HepG2 (cell line): ENCODE measurements at regions not wholly inside any gene's neighbourhood (a gene's known extent, or its start where the extent isn't known, plus 50 kb on each side); places are given as distances from the start of the nearest gene placed in this dataset.

Experiments used
- ATAC-seq: fragments of 200-7000 bp; cut with Tn5 transposase; 3 replicates; pipeline ENCODE4 v1.9.1; 2020; ENCODE audit warnings: mild to moderate bottlenecking, moderate library complexity
- BruUV-seq: library from RNA; stranded (reverse); fragments of 400-500 nt; replicated peaks from 2 replicates; lab custom pipeline; 2021; lab: Mats Ljungman, UMichigan
- CTCF ChIA-PET: fragments of 300-600 bp; formaldehyde crosslinking; extraction: SDS; loops from one replicate; lab custom pipeline; 2021; ENCODE audit warnings: low total read pairs, inconsistent platforms, low intra/inter-chr PET ratio; lab: Yijun Ruan, JAX
- POLR2A ChIA-PET: fragments of 350-600 bp; sonication (Branson Sonifier 250); formaldehyde crosslinking; loops from one replicate; lab custom pipeline; 2020; ENCODE audit warnings: antibody characterized with exemption, inconsistent platforms; lab: Yijun Ruan, JAX
- DNase-seq: peaks from one replicate; pipeline ENCODE4 v3.0.0-alpha.2; 2015; ENCODE audit warnings: low spot score
- FAIRE-seq: peaks from 3 replicates; lab custom pipeline; 2011; peaks lifted over from hg19 to GRCh38; lab: Jason Lieb, UNC
- H2AFZ ChIP-seq: one replicate; pipeline ENCODE4 v1.6.1; 2011; ENCODE audit warnings: low read length, inconsistent platforms
- H3K27ac ChIP-seq: fragments of 300-600 bp; 3 replicates; pipeline ENCODE4 v1.8.0; 2011; ENCODE audit warnings: mixed run types, mild to moderate bottlenecking, mixed read lengths, low read length, inconsistent platforms; ENCODE audit not compliant: insufficient read depth; ENCODE audit errors: extremely low read length
- H3K27me3 ChIP-seq, 2 experiments: fragments of 200-600 bp in 1 of 2; 2 replicates in 1 of 2; 3 replicates in 1 of 2; pipeline versions ENCODE4 v1.6.0 to v1.8.0; 2011; ENCODE audit warnings: low read length in 2 of 2, mild to moderate bottlenecking in 2 of 2, moderate library complexity in 2 of 2, inconsistent platforms in 1 of 2; ENCODE audit not compliant: insufficient read depth in 2 of 2, control insufficient read depth in 1 of 2
- H3K36me3 ChIP-seq, 2 experiments: fragments of 200-600 bp in 1 of 2; replicated peaks in 1 of 2; 2 replicates in 1 of 2; 3 replicates in 1 of 2; pipeline versions ENCODE4 v1.5.1 to v1.8.0; 2011; ENCODE audit warnings: low read length in 2 of 2, inconsistent platforms in 1 of 2; ENCODE audit not compliant: insufficient read depth in 2 of 2, control insufficient read depth in 1 of 2
- H3K4me1 ChIP-seq: 2 replicates; pipeline ENCODE4 v1.5.1; 2012; ENCODE audit warnings: low read length, inconsistent platforms; ENCODE audit not compliant: insufficient read depth
- H3K4me2 ChIP-seq: 2 replicates; pipeline ENCODE4 v1.6.0; 2011; ENCODE audit warnings: low read depth, low read length, inconsistent platforms
- H3K4me3 ChIP-seq, 3 experiments: fragments of 200-600 bp in 1 of 3; sonication (generic), shearing (Covaris generic) in 1 of 3; replicated peaks in 1 of 3; 2 replicates each; pipeline ENCODE4 v1.5.1; 2011 to 2016; ENCODE audit warnings: low read length in 3 of 3, inconsistent platforms in 2 of 3, low read depth in 2 of 3, mild to moderate bottlenecking in 2 of 3, control low read depth in 1 of 3, mixed read lengths in 1 of 3; ENCODE audit not compliant: insufficient read depth in 1 of 3
- H3K79me2 ChIP-seq: one replicate; pipeline ENCODE4 v1.6.1; 2011; ENCODE audit warnings: low read length, inconsistent platforms; ENCODE audit not compliant: insufficient read depth
- H3K9ac ChIP-seq: 2 replicates; pipeline ENCODE4 v1.6.0; 2011; ENCODE audit warnings: mild to moderate bottlenecking, low read depth, low read length, inconsistent platforms; ENCODE audit not compliant: insufficient read depth
- H3K9me3 ChIP-seq: 2 replicates; pipeline ENCODE4 v1.5.1; 2012; ENCODE audit warnings: mild to moderate bottlenecking, low read length
- H4K20me1 ChIP-seq: 2 replicates; pipeline ENCODE4 v1.6.0; 2011; ENCODE audit warnings: inconsistent platforms, mild to moderate bottlenecking, low read length, moderate library complexity; ENCODE audit not compliant: insufficient read depth
- BATF2 ChIP-seq: sonication (generic); formaldehyde crosslinking; IDR thresholded peaks from 2 replicates; pipeline ENCODE4 v1.8.0; 2022; ENCODE audit warnings: mild to moderate bottlenecking, missing genetic modification reagents, moderate library complexity
- DNMT1 ChIP-seq: sonication (generic); formaldehyde crosslinking; IDR thresholded peaks from 2 replicates; pipeline ENCODE4 v1.5.1; 2020; ENCODE audit warnings: mild to moderate bottlenecking, missing genetic modification reagents
- ISL2 ChIP-seq: sonication (generic); formaldehyde crosslinking; IDR thresholded peaks from 2 replicates; pipeline ENCODE4 v1.5.0; 2020; ENCODE audit warnings: missing genetic modification reagents
- MAFF ChIP-seq: IDR thresholded peaks from 2 replicates; pipeline ENCODE4 v1.6.1; 2011; ENCODE audit warnings: low read depth, low read length, improper control_type of control experiment
- MAFK ChIP-seq, 2 experiments: IDR thresholded peaks in 1 of 2; conservative IDR thresholded peaks in 1 of 2; 2 replicates each; pipeline ENCODE4 v1.6.1; 2011; ENCODE audit warnings: improper control_type of control experiment in 2 of 2, low read length in 2 of 2
- MED8 ChIP-seq: sonication (generic); formaldehyde crosslinking; IDR thresholded peaks from 2 replicates; pipeline ENCODE4 v1.8.1; 2023; ENCODE audit warnings: mild to moderate bottlenecking, missing genetic modification reagents; ENCODE audit not compliant: insufficient replicate concordance
- NCOA1 ChIP-seq: sonication (generic); formaldehyde crosslinking; IDR thresholded peaks from 2 replicates; pipeline ENCODE4 v1.9.0; 2021; ENCODE audit warnings: missing genetic modification reagents
- TCF12 ChIP-seq, 2 experiments: fragments of 450-650 bp in 1 of 2; sonication (generic) in 1 of 2; formaldehyde crosslinking in 1 of 2; IDR thresholded peaks; 2 replicates each; pipeline versions ENCODE4 v1.6.1 to v1.8.0; 2017 to 2022; ENCODE audit warnings: antibody characterized with exemption in 1 of 2, mild to moderate bottlenecking in 1 of 2, missing genetic modification reagents in 1 of 2, moderate library complexity in 1 of 2
- ZNF276 ChIP-seq: sonication (generic); formaldehyde crosslinking; IDR thresholded peaks from 2 replicates; pipeline ENCODE4 v1.4.0; 2020; ENCODE audit warnings: mild to moderate bottlenecking, low read depth, missing genetic modification reagents
- ZNF350 ChIP-seq: sonication (generic); formaldehyde crosslinking; IDR thresholded peaks from 2 replicates; pipeline ENCODE4 v1.4.0; 2020; ENCODE audit warnings: mild to moderate bottlenecking, low read depth, missing genetic modification reagents, borderline replicate concordance
- ZNF432 ChIP-seq: sonication (generic); formaldehyde crosslinking; IDR thresholded peaks from 2 replicates; pipeline ENCODE4 v1.5.0; 2020; ENCODE audit warnings: missing genetic modification reagents, mild to moderate bottlenecking, borderline replicate concordance
- whole genome bisulfite sequencing: methylation state at CpG from one replicate; pipeline ENCODE4 v1.1.6; 2017; ENCODE audit warnings: low lambda C conversion rate; 5-methylcytosine and 5-hydroxymethylcytosine counted together
- in situ Hi-C: cut with HindIII; loops from 2 replicates; pipeline ENCODE4 v1.10.0; 2017; ENCODE audit warnings: low pct_unique_long_range_greater_than_20kb; ENCODE audit not compliant: extremely low pct_ligation_motif_present
- intact Hi-C: fragments of 100-400 bp; cut with micrococcal nuclease; formaldehyde crosslinking; loops from one replicate; pipeline ENCODE4 v1.10.0; 2022; ENCODE audit not compliant: unreplicated experiment

- TF ChIP-seq ISL2 (peak; percentile 25; the same call in 1 of the 2 replicates), ZNF350 (no peak), NCOA1 (CRISPR knock-in tag) (peak; percentile 63; the same call in 1 of the 2 replicates)
These were observed 595.8 kb downstream of the STK39 start (continued) for GRCh38 chr2:167651406-167652151.

GRCh38 chr2:167646557-167646956, 600.8 kb downstream of the STK39 start:
- Histone ChIP-seq H4K20me1 (no peaks in the 10 kb centered on the region), H3K4me2 (no peak overlapping the region), H3K4me1 (peaks cover 7% of the 10 kb centered on the region), H3K27me3 (no peaks in the 10 kb centered on the region), H3K4me3 (no peak overlapping the region), H3K9me3 (no peaks in the 10 kb centered on the region), H3K36me3 (no peaks in the 10 kb centered on the region), H3K79me2 (no peaks in the 10 kb centered on the region), H3K9ac (no peak overlapping the region), H3K27ac (no peak overlapping the region), H2AFZ (no peak overlapping the region)
- no peak for FAIRE-seq
- 59% methylated on average over 2 of the region's 2 CpGs for WGBS
- in situ Hi-C loops = no loop called here
- intact Hi-C loops = no loop called here
- no TSS peak for BruUV-seq
- ATAC-seq = no peak
- ChIA-PET POLR2A (no interaction called here), CTCF (no interaction called here)
- TF ChIP-seq ZNF432 (CRISPR knock-in tag) = no peak
- TF ChIP-seq MAFK (conservative IDR thresholded peaks at IDR 0.05 in 1 of 2, IDR thresholded peaks at IDR 0.05 in 1 of 2; ENCODE audit: low read length in 2 of 2) = peak; percentile 33 to 34; a peak in 2 of 4 replicates
- TF ChIP-seq MAFF = peak; percentile 34; the same call in 1 of the 2 replicates
- DNase-seq = no peak

- intact Hi-C loops (no loop called here), in situ Hi-C loops (no loop called here)
- no peak overlapping the region for H3K27ac ChIP-seq
- no peak overlapping the region for H3K4me2 ChIP-seq
- no peaks in the 10 kb centered on the region for H4K20me1 ChIP-seq
- H3K9ac ChIP-seq = no peak overlapping the region
- no peak overlapping the region for H2AFZ ChIP-seq
- no peak overlapping the region for H3K4me3 ChIP-seq
- no TSS peak for BruUV-seq
- TF ChIP-seq DNMT1 (no peak), MED8 (CRISPR knock-in tag) (no peak), TCF12 (IDR thresholded peaks at IDR 0.05) (no peak), TCF12 (CRISPR knock-in tag; IDR thresholded peaks at IDR 0.05) (no peak), ZNF276 (CRISPR knock-in tag) (no peak), BATF2 (CRISPR knock-in tag) (no peak)
- POLR2A ChIA-PET = no interaction called here
- no peak for FAIRE-seq
- no peaks in the 10 kb centered on the region for H3K27me3 ChIP-seq
- CTCF ChIA-PET = no interaction called here
- no peaks in the 10 kb centered on the region for H3K4me1 ChIP-seq
- 0% methylated on average over 1 of the region's 1 CpG for WGBS
- no peaks in the 10 kb centered on the region for H3K9me3 ChIP-seq
- no peaks in the 10 kb centered on the region for H3K36me3 ChIP-seq
- H3K79me2 ChIP-seq = no peaks in the 10 kb centered on the region
- DNase-seq = no peak
- ATAC-seq = no peak
These were observed 607.3 kb downstream of the STK39 start for GRCh38 chr2:167640096-167640495.
